Ascending aorta (tissue), 2 donors: ENCODE measurements at regions not wholly inside any gene's neighbourhood (a gene's known extent, or its start where the extent isn't known, plus 50 kb on each side); places are given as distances from the start of the nearest gene placed in this dataset.

Experiments
- DNase-seq, 2 donors: peaks; one replicate each; pipeline ENCODE4 v3.0.0-alpha.2; 2019; ENCODE audit warnings: low spot score in 2 of 2
- H3K27ac ChIP-seq, 2 donors: fragments of 200-600 bp; sonication (generic); one replicate each; pipeline ENCODE4 v1.5.1; 2016 to 2017; ENCODE audit warnings: mild to moderate bottlenecking in 1 of 2
- H3K27me3 ChIP-seq: fragments of 200-600 bp; sonication (generic); one replicate; pipeline ENCODE4 v1.5.1; 2017
- H3K36me3 ChIP-seq, 2 donors: fragments of 200-600 bp; sonication (generic); one replicate each; pipeline ENCODE4 v1.5.1; 2016
- H3K4me1 ChIP-seq, 2 donors: fragments of 200-600 bp; sonication (generic); one replicate each; pipeline ENCODE4 v1.5.1; 2016 to 2017; ENCODE audit warnings: mild to moderate bottlenecking in 1 of 2
- H3K4me3 ChIP-seq, 2 donors: fragments of 200-600 bp; sonication (generic); one replicate each; pipeline ENCODE4 v1.5.1; 2016 to 2017; ENCODE audit warnings: mild to moderate bottlenecking in 1 of 2
- H3K9me3 ChIP-seq, 2 donors: fragments of 200-600 bp; sonication (generic); one replicate each; pipeline ENCODE4 v1.5.1; 2016
- CTCF ChIP-seq, 3 experiments: fragments of 200-600 bp in 2 of 3; fragments of 450-650 bp in 1 of 3; sonication (generic) in 2 of 3; IDR thresholded peaks; one replicate each; pipeline ENCODE4 v1.5.1; 2016 to 2019; ENCODE audit warnings: antibody characterized with exemption in 3 of 3, mild to moderate bottlenecking in 1 of 3, moderate library complexity in 1 of 3
- intact Hi-C: fragments of 100-400 bp; cut with DNase I; formaldehyde crosslinking; loops from one replicate; pipeline ENCODE4 v1.15.1; 2023

DNA sequence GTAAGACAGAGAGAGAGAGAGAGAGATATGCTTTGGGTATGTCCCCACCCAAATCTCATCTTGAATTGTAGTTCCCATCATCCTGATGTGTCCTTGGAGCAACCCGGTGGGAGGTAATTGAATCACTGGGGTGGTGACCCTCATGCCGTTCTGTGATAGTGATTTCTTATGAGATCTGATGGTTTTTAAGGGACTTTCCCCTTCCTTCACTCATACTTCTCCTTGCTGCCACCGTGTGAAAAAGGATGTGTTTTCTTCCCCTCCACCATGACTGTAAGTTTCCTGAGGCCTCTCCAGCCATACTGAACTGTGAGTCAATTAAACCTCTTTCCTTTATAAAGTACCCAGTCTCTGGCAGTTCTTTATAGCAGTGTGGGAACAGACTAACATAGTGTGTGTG is 60.3 kb downstream of the EOMES start:
- intact Hi-C loops: no loop called here
- Histone ChIP-seq H3K9me3 (no peaks in the 10 kb centered on the region), H3K27me3 (no peaks in the 10 kb centered on the region), H3K4me3 (no peak overlapping the region), H3K36me3 (no peaks in the 10 kb centered on the region), H3K4me1 (peaks cover 0 to 4% of the 10 kb centered on the region in 2 donors), H3K27ac (no peak overlapping the region)
- no peak for DNase-seq
- no peak for TF ChIP-seq CTCF (IDR thresholded peaks at IDR 0.05)

- H3K9me3 ChIP-seq: no peaks in the 10 kb centered on the region
- H3K4me3 ChIP-seq: no peak overlapping the region
- TF ChIP-seq CTCF (IDR thresholded peaks at IDR 0.05): peak; percentile 54 to 62 (median 59)
- H3K27ac ChIP-seq: no peak overlapping the region
- intact Hi-C loops: no loop called here
- no peaks in the 10 kb centered on the region for H3K4me1 ChIP-seq
- no peak for DNase-seq
- H3K36me3 ChIP-seq: no peaks in the 10 kb centered on the region
- no peaks in the 10 kb centered on the region for H3K27me3 ChIP-seq
Observed at GRCh38 chr3:27659279-27660021, 62.7 kb downstream of the EOMES start.

DNA sequence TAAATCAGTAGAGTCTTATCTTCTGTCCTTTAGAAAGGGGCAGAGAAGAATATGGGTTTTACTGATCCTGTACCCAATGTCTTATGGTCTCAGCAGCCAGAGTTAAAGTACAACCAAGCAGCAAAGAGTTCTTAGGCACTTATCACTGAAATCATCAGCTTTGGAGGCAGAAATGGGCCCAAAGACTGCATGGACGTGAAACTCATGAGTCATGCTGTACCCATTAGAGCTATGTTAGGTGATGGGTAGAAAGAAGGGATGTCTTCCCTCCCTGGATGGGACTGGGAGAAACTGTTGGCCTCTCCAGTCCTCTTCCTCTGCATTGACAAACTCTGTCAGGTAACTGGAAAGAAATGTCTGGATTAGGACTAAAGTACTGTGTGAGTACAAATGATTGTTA is 63.4 kb downstream of the EOMES start:
- intact Hi-C loops: no loop called here
- TF ChIP-seq CTCF (IDR thresholded peaks at IDR 0.05): no peak
- H3K9me3 ChIP-seq: no peaks in the 10 kb centered on the region

GRCh38 chr3:27657871-27658270 is 64.3 kb downstream of the EOMES start:
- no peaks in the 10 kb centered on the region for H3K9me3 ChIP-seq
- intact Hi-C loops: no loop called here
- no peak overlapping the region for H3K27ac ChIP-seq
- DNase-seq: no peak
- TF ChIP-seq CTCF (IDR thresholded peaks at IDR 0.05): no peak
- H3K36me3 ChIP-seq: no peaks in the 10 kb centered on the region
- H3K4me1 ChIP-seq: no peaks in the 10 kb centered on the region
- H3K4me3 ChIP-seq: no peak overlapping the region
- H3K27me3 ChIP-seq: no peaks in the 10 kb centered on the region

More for the DNA sequence above, 63.4 kb downstream of the EOMES start:
- Histone ChIP-seq H3K27me3 (no peaks in the 10 kb centered on the region), H3K36me3 (no peaks in the 10 kb centered on the region), H3K4me3 (no peak overlapping the region), H3K27ac (no peak overlapping the region), H3K4me1 (no peaks in the 10 kb centered on the region)
- DNase-seq: no peak

GRCh38 chr3:27657404-27657803 is 64.7 kb downstream of the EOMES start:
- no peak for DNase-seq
- intact Hi-C loops: no loop called here
- no peaks in the 10 kb centered on the region for H3K36me3 ChIP-seq
- H3K27ac ChIP-seq: no peak overlapping the region
- H3K4me1 ChIP-seq: no peaks in the 10 kb centered on the region
- H3K4me3 ChIP-seq: no peak overlapping the region
- no peaks in the 10 kb centered on the region for H3K9me3 ChIP-seq
- no peak for TF ChIP-seq CTCF (IDR thresholded peaks at IDR 0.05)
- H3K27me3 ChIP-seq: no peaks in the 10 kb centered on the region

DNA sequence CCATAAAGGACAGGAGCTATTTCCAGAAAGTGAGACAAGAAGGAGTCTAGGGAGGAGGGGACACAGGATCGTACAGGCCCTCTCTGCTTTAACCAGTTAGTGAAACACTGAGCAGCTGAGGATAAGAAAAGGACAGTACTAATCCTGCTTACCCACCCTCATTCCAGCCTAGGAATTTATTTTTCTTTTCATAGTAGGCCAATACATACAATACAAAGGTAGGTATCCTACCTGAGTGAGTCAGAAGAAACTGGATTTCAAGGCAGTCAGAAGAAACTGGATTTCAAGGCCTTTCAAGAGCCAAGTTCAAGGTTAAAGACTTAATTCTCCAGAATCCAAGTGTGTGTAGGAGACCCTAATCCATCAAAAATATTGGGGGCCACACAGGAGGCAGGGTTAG is 65.3 kb downstream of the EOMES start:
- no peak for TF ChIP-seq CTCF (IDR thresholded peaks at IDR 0.05)
- Histone ChIP-seq H3K9me3 (no peaks in the 10 kb centered on the region), H3K36me3 (no peaks in the 10 kb centered on the region), H3K4me3 (no peak overlapping the region), H3K27me3 (no peaks in the 10 kb centered on the region), H3K4me1 (no peaks in the 10 kb centered on the region), H3K27ac (no peak overlapping the region)
- intact Hi-C loops: no loop called here
- DNase-seq: no peak
